Fibroblast of lung (primary cell): ENCODE measurements at regions not wholly inside any gene's neighbourhood (a gene's known extent, or its start where the extent isn't known, plus 50 kb on each side); places are given as distances from the start of the nearest gene placed in this dataset.

Experiments
- DNase-seq, 2 donors: peaks; one replicate each; pipeline versions ENCODE4 v3.0.0 to v3.0.0-alpha.2; 2010; ENCODE audit warnings: low read depth in 2 of 2
- H2AFZ ChIP-seq: 2 replicates; pipeline ENCODE4 v1.5.1; 2012; ENCODE audit warnings: low read length, control low read depth, inconsistent platforms
- H3K27ac ChIP-seq: 2 replicates; pipeline ENCODE4 v1.5.1; 2011; ENCODE audit warnings: low read length, control low read depth; ENCODE audit not compliant: insufficient read depth
- H3K27me3 ChIP-seq: 2 replicates; pipeline ENCODE4 v1.5.1; 2011; ENCODE audit warnings: mild to moderate bottlenecking, low read length; ENCODE audit not compliant: control insufficient read depth, insufficient read depth
- H3K36me3 ChIP-seq: 2 replicates; pipeline ENCODE4 v1.5.1; 2011; ENCODE audit warnings: low read length; ENCODE audit not compliant: control insufficient read depth, insufficient read depth
- H3K4me1 ChIP-seq: 2 replicates; pipeline ENCODE4 v1.5.1; 2011; ENCODE audit warnings: low read length; ENCODE audit not compliant: control insufficient read depth, insufficient read depth; ENCODE audit errors: extremely low read depth
- H3K4me2 ChIP-seq: 2 replicates; pipeline ENCODE4 v1.5.1; 2011; ENCODE audit warnings: low read length, control low read depth; ENCODE audit not compliant: insufficient read depth; ENCODE audit errors: extremely low read depth
- H3K4me3 ChIP-seq, 4 experiments: fragments of 200-600 bp in 1 of 4; sonication (generic) in 1 of 4; replicated peaks in 1 of 4; 2 replicates each; pipeline ENCODE4 v1.5.1; 2011 to 2016; ENCODE audit warnings: low read length in 4 of 4, low read depth in 3 of 4, mild to moderate bottlenecking in 3 of 4, control low read depth in 2 of 4, inconsistent platforms in 1 of 4, mixed read lengths in 1 of 4; ENCODE audit not compliant: insufficient read depth in 1 of 4; ENCODE audit errors: control extremely low read depth in 1 of 4
- H3K79me2 ChIP-seq: 2 replicates; pipeline ENCODE4 v1.5.1; 2012; ENCODE audit warnings: mild to moderate bottlenecking, low read length, inconsistent platforms; ENCODE audit not compliant: control insufficient read depth, insufficient read depth
- H3K9ac ChIP-seq: 2 replicates; pipeline ENCODE4 v1.5.1; 2011; ENCODE audit warnings: mild to moderate bottlenecking, low read length, control low read depth; ENCODE audit not compliant: insufficient read depth
- H3K9me3 ChIP-seq: 2 replicates; pipeline ENCODE4 v1.5.1; 2012; ENCODE audit warnings: low read depth, low read length; ENCODE audit not compliant: control insufficient read depth, insufficient read depth
- H4K20me1 ChIP-seq: 2 replicates; pipeline ENCODE4 v1.5.1; 2011; ENCODE audit warnings: low read length; ENCODE audit not compliant: control insufficient read depth, insufficient read depth; ENCODE audit errors: extremely low read depth
- EZH2 ChIP-seq: IDR thresholded peaks from 2 replicates; pipeline ENCODE4 v1.5.1; 2012; ENCODE audit warnings: low read length, control low read depth, mild to moderate bottlenecking; ENCODE audit errors: missing control alignments
- TF ChIP-seq, protein P1 (sequence below), 2 donors: IDR thresholded peaks in 1 of 2; conservative IDR thresholded peaks in 1 of 2; 1 replicate in 1 of 2; 2 replicates in 1 of 2; pipeline ENCODE4 v1.5.1; 2011 to 2012; ENCODE audit warnings: low read length in 2 of 2, control low read depth in 1 of 2, inconsistent platforms in 1 of 2, low read depth in 1 of 2, mild to moderate bottlenecking in 1 of 2

DNA sequence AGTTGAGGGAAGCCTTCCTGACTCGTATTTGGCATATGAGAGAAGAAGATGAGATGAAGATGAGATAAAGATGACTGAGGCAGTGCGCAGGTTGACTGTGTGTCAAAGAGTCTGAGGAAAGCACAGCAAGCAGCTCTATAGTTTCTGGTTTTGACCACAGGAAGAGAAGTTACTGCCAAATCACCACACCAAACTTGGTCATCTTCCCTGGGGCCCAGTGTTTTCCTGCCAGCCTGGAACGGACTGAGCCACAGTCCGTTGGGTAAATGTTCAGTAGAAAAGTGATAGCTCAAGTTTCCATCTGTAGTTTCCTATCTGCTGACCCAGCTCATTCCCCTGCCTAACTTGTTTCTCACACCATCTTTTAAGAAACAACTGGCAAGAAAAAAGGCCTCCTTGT, 80.7 kb upstream of the ADAMTS19 start:
- Histone ChIP-seq H3K4me1 (no peaks in the 10 kb centered on the region), H3K9ac (no peak overlapping the region), H3K79me2 (no peaks in the 10 kb centered on the region), H3K27ac (no peak overlapping the region), H2AFZ (no peak overlapping the region), H3K9me3 (no peaks in the 10 kb centered on the region), H3K4me3 (no peak overlapping the region), H4K20me1 (no peaks in the 10 kb centered on the region), H3K27me3 (no peaks in the 10 kb centered on the region), H3K4me2 (no peak overlapping the region), H3K36me3 (no peaks in the 10 kb centered on the region)
- peak; percentile 12 to 27 for DNase-seq
- TF ChIP-seq, protein P1, sequence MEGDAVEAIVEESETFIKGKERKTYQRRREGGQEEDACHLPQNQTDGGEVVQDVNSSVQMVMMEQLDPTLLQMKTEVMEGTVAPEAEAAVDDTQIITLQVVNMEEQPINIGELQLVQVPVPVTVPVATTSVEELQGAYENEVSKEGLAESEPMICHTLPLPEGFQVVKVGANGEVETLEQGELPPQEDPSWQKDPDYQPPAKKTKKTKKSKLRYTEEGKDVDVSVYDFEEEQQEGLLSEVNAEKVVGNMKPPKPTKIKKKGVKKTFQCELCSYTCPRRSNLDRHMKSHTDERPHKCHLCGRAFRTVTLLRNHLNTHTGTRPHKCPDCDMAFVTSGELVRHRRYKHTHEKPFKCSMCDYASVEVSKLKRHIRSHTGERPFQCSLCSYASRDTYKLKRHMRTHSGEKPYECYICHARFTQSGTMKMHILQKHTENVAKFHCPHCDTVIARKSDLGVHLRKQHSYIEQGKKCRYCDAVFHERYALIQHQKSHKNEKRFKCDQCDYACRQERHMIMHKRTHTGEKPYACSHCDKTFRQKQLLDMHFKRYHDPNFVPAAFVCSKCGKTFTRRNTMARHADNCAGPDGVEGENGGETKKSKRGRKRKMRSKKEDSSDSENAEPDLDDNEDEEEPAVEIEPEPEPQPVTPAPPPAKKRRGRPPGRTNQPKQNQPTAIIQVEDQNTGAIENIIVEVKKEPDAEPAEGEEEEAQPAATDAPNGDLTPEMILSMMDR (conservative IDR thresholded peaks at IDR 0.05 in 1 of 2, IDR thresholded peaks at IDR 0.05 in 1 of 2; ENCODE audit: low read depth in 1 of 2, low read length in 2 of 2): no peak
- TF ChIP-seq EZH2: no peak

DNA sequence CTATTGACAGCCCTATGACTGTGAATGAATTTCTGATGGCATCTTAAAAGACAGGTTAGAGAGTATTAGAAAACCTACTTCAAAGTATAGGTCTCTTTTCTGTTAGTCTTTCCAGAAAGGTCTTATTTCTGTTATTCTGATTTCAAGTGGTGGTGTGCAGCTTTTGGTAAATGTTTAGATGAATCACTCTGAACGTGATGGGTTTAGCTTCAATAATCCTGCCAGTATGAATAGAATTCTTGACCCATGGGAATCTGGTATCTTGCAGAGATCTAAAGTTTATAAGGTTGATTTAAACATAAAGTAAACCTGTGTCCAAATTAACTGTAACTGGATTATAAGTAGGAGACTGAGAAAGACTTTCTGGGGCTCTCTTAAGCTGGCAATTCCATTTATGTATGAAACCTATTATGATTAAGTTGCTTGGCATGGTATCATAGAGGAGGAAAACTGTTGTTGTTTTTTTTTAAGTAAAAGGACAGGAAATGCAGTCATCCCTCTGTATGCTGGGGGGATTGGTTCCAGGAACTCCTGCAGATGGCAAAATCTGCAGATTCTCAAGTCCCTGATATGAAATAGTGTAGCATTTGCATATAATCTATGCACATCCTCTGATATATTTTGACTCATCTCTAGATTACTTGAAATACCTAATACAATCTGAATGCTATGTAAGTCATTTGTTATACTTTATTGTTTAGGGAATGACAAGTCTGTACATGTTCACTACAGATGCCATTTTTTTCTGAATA, 77.0 kb upstream of the ADAMTS19 start:
- Histone ChIP-seq H3K4me2 (no peak overlapping the region), H3K27me3 (no peaks in the 10 kb centered on the region), H3K9me3 (no peaks in the 10 kb centered on the region), H3K9ac (no peak overlapping the region), H3K27ac (no peak overlapping the region), H4K20me1 (no peaks in the 10 kb centered on the region), H3K4me3 (no peak overlapping the region), H3K79me2 (no peaks in the 10 kb centered on the region), H2AFZ (no peak overlapping the region), H3K4me1 (no peaks in the 10 kb centered on the region), H3K36me3 (no peaks in the 10 kb centered on the region)
- peak; percentile 3 to 20 for DNase-seq
- TF ChIP-seq EZH2: no peak
- TF ChIP-seq, protein P1 (conservative IDR thresholded peaks at IDR 0.05 in 1 of 2, IDR thresholded peaks at IDR 0.05 in 1 of 2; ENCODE audit: low read depth in 1 of 2, low read length in 2 of 2): no peak

GRCh38 chr5:129384193-129384592, 75.9 kb upstream of the ADAMTS19 start:
- Histone ChIP-seq H3K27me3 (no peaks in the 10 kb centered on the region), H3K4me2 (no peak overlapping the region), H3K36me3 (no peaks in the 10 kb centered on the region), H3K9me3 (no peaks in the 10 kb centered on the region), H3K4me3 (no peak overlapping the region), H3K79me2 (no peaks in the 10 kb centered on the region), H3K4me1 (no peaks in the 10 kb centered on the region), H4K20me1 (no peaks in the 10 kb centered on the region), H3K27ac (no peak overlapping the region), H2AFZ (no peak overlapping the region), H3K9ac (no peak overlapping the region)
- TF ChIP-seq, protein P1 (conservative IDR thresholded peaks at IDR 0.05 in 1 of 2, IDR thresholded peaks at IDR 0.05 in 1 of 2; ENCODE audit: low read depth in 1 of 2, low read length in 2 of 2): no peak
- no peak for TF ChIP-seq EZH2
- DNase-seq: no peak
